HFF-Myc (cell line): ENCODE measurements at regions not wholly inside any gene's neighbourhood (a gene's known extent, or its start where the extent isn't known, plus 50 kb on each side); places are given as distances from the start of the nearest gene placed in this dataset.

Experiments
- DNase-seq: peaks from one replicate; pipeline ENCODE4 v3.0.0-alpha.2; 2011; ENCODE audit warnings: low read depth; ENCODE audit errors: extremely low read depth
- H3K4me3 ChIP-seq: replicated peaks from 2 replicates; pipeline ENCODE4 v1.5.1; 2011; ENCODE audit warnings: low read depth, mild to moderate bottlenecking, control low read depth, low read length
- TF ChIP-seq, protein P1 (sequence below): IDR thresholded peaks from 2 replicates; pipeline ENCODE4 v1.5.1; 2012; ENCODE audit warnings: mild to moderate bottlenecking, low read depth, low read length, control low read depth; ENCODE audit errors: missing control alignments

- no peak for DNase-seq
- TF ChIP-seq, protein P1, sequence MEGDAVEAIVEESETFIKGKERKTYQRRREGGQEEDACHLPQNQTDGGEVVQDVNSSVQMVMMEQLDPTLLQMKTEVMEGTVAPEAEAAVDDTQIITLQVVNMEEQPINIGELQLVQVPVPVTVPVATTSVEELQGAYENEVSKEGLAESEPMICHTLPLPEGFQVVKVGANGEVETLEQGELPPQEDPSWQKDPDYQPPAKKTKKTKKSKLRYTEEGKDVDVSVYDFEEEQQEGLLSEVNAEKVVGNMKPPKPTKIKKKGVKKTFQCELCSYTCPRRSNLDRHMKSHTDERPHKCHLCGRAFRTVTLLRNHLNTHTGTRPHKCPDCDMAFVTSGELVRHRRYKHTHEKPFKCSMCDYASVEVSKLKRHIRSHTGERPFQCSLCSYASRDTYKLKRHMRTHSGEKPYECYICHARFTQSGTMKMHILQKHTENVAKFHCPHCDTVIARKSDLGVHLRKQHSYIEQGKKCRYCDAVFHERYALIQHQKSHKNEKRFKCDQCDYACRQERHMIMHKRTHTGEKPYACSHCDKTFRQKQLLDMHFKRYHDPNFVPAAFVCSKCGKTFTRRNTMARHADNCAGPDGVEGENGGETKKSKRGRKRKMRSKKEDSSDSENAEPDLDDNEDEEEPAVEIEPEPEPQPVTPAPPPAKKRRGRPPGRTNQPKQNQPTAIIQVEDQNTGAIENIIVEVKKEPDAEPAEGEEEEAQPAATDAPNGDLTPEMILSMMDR = no peak
- H3K4me3 ChIP-seq = no peak overlapping the region
These were observed 929.0 kb downstream of the MCTP2 start for GRCh38 chr15:95160316-95160715.

- TF ChIP-seq, protein P1 = no peak
- DNase-seq = no peak
- H3K4me3 ChIP-seq = no peak overlapping the region
These were observed 930.7 kb downstream of the MCTP2 start for GRCh38 chr15:95162069-95162468.

DNA sequence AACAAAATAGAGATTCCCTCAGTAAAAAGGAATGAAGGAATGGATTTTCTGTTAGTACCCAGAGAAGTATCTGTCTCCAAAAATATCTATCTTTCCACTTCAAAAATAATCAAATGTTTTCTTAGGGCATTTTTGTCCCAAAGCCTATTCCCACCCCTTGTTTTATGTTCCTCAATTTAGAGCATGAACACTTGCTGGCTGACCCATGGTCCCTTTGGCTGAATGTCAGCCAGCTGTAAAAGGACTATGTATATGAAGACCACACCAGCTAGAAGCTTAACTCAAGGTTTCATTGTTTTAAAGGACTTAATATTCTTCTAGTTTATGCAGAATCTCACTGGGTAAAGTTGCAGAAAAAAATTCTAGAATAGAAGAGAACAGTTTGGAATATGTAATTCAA lies 931.2 kb downstream of the MCTP2 start:
- DNase-seq = no peak
- TF ChIP-seq, protein P1 = no peak
- H3K4me3 ChIP-seq = no peak overlapping the region

DNA sequence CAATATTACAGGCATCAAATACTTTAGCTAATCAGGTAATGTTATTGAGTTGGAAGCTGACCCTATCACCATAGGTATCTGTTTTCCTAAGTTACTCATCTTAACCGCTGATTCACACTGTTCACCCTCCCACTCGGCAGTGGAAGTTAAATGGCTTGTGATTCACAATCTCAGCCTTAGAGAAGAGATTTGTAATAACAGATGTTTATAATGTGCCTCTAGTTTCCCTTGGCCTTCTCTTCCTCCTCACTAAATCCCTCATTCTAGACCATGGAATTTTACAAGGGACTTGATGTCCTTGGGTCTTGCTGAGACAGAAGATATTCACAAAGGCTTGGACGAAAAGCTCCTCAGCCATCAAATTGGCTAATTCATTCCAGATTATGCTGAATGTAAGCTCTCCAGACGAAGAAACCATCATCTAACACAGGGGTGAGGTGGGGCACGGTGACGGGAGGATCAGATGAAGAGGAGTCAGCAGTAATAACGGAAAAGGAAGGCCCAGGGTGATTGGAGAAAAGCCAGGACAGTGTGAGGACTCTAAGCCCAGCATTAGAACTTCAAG lies 931.7 kb downstream of the MCTP2 start:
- peak; percentile 85 for DNase-seq
- H3K4me3 ChIP-seq = no peak overlapping the region; the same call in 1 of the 2 replicates
- TF ChIP-seq, protein P1 = no peak

GRCh38 chr15:95168152-95168551 lies 936.8 kb downstream of the MCTP2 start:
- H3K4me3 ChIP-seq = no peak overlapping the region
- no peak for DNase-seq
- TF ChIP-seq, protein P1 = no peak

DNA sequence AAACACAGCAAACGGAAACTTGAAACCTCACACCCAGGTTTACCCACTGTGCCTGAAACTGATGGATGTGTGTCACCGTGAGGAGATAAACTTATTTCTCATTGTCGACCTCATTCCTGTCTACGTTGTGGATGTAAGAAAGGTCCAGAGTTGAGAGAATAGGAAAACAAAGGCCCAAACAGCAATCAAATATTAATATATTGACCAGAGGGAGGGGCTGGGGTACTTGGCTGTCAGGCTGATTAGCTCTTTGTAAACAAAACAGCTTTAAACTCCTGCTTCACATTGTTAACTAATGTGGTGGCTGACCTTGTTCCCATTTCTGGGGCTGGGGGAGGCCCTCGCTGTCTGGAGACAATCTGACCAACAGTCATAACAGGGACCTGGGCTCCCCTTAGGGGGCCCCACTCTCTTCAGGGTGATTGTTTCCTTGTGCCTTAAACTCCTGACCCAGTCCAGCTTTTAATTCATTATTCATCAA lies 937.6 kb downstream of the MCTP2 start:
- TF ChIP-seq, protein P1 = no peak

More for the DNA sequence above, 937.6 kb downstream of the MCTP2 start:
- DNase-seq = no peak
- H3K4me3 ChIP-seq = no peak overlapping the region
